GM23338 (cell line): ENCODE measurements at regions not wholly inside any gene's neighbourhood (a gene's known extent, or its start where the extent isn't known, plus 50 kb on each side); places are given as distances from the start of the nearest gene placed in this dataset.

Source experiments
- ATAC-seq: fragments of 200-7000 bp; cut with Tn5 transposase; 3 replicates; pipeline ENCODE4 v1.9.1; 2020
- DNase-seq: peaks from one replicate; pipeline ENCODE4 v3.0.0-alpha.2; 2015; ENCODE audit warnings: low spot score
- H2AFZ ChIP-seq: fragments of 200-600 bp; sonication (generic); 2 replicates; pipeline ENCODE4 v1.8.0; 2016; ENCODE audit warnings: antibody characterized with exemption, mild to moderate bottlenecking, moderate library complexity
- H3F3A ChIP-seq: fragments of 200-600 bp; sonication (generic); replicated peaks from 2 replicates; pipeline ENCODE4 v1.8.0; 2017; ENCODE audit warnings: antibody characterized with exemption, mixed run types, low read depth
- H3K27ac ChIP-seq: fragments of 200-600 bp; sonication (generic); 2 replicates; pipeline ENCODE4 v1.6.1; 2016; ENCODE audit warnings: low read depth
- H3K27me3 ChIP-seq: fragments of 200-600 bp; sonication (generic); 2 replicates; pipeline ENCODE4 v1.8.0; 2016; ENCODE audit warnings: mild to moderate bottlenecking, mixed run types, moderate library complexity; ENCODE audit not compliant: insufficient read depth
- H3K36me3 ChIP-seq: fragments of 200-600 bp; sonication (generic); 2 replicates; pipeline ENCODE4 v1.8.0; 2016; ENCODE audit warnings: mild to moderate bottlenecking; ENCODE audit not compliant: insufficient read depth
- H3K4me1 ChIP-seq: fragments of 200-600 bp; sonication (generic); 2 replicates; pipeline ENCODE4 v1.8.0; 2016; ENCODE audit warnings: mild to moderate bottlenecking, moderate library complexity; ENCODE audit not compliant: insufficient read depth
- H3K4me2 ChIP-seq: fragments of 200-600 bp; sonication (generic); 2 replicates; pipeline ENCODE4 v1.7.1; 2017; ENCODE audit warnings: mixed run types
- H3K4me3 ChIP-seq: fragments of 200-600 bp; sonication (generic); 2 replicates; pipeline ENCODE4 v1.6.1; 2016; ENCODE audit warnings: mixed run types
- H3K79me2 ChIP-seq: fragments of 200-600 bp; sonication (generic); replicated peaks from 2 replicates; pipeline ENCODE4 v1.8.0; 2017; ENCODE audit warnings: mild to moderate bottlenecking; ENCODE audit not compliant: insufficient read depth
- H3K9me2 ChIP-seq: fragments of 200-600 bp; sonication (generic); 2 replicates; pipeline ENCODE4 v1.8.0; 2017; ENCODE audit not compliant: insufficient read depth
- H4K20me1 ChIP-seq: fragments of 200-600 bp; sonication (generic); replicated peaks from 2 replicates; pipeline ENCODE4 v1.8.0; 2017; ENCODE audit warnings: mild to moderate bottlenecking; ENCODE audit not compliant: insufficient read depth
- H3K27ac Mint-ChIP-seq: 2 replicates; pipeline ENCODE4 v1.8.0; 2020; ENCODE audit warnings: inconsistent platforms, mild to moderate bottlenecking, moderate library complexity, mixed read lengths
- H3K27me3 Mint-ChIP-seq: 3 replicates; pipeline ENCODE4 v1.8.0; 2022; ENCODE audit warnings: low read depth, mild to moderate bottlenecking, moderate library complexity, mixed read lengths, inconsistent platforms; ENCODE audit not compliant: insufficient read depth, poor library complexity
- H3K36me3 Mint-ChIP-seq: 3 replicates; pipeline ENCODE4 v1.8.0; 2021; ENCODE audit warnings: low read depth, mild to moderate bottlenecking, inconsistent platforms, moderate library complexity, mixed read lengths
- H3K4me1 Mint-ChIP-seq: 3 replicates; pipeline ENCODE4 v1.8.0; 2020; ENCODE audit warnings: mild to moderate bottlenecking, inconsistent platforms, mixed read lengths
- H3K4me3 Mint-ChIP-seq: 3 replicates; pipeline ENCODE4 v1.8.0; 2021; ENCODE audit warnings: moderate library complexity, mild to moderate bottlenecking, inconsistent platforms, mixed read lengths
- H3K9me3 Mint-ChIP-seq: 3 replicates; pipeline ENCODE4 v1.8.0; 2020; ENCODE audit warnings: moderate library complexity, mild to moderate bottlenecking, inconsistent platforms, mixed read lengths
- EZH2 ChIP-seq: fragments of 200-600 bp; sonication (generic); IDR thresholded peaks from one replicate; pipeline ENCODE4 v1.8.0; 2017; ENCODE audit warnings: antibody characterized with exemption, mild to moderate bottlenecking, low read depth; ENCODE audit not compliant: unreplicated experiment
- EZH2phosphoT487 ChIP-seq: fragments of 200-600 bp; sonication (generic); IDR thresholded peaks from one replicate; pipeline ENCODE4 v1.8.1; 2018; ENCODE audit warnings: antibody characterized with exemption; ENCODE audit not compliant: unreplicated experiment
- NANOG ChIP-seq: IDR thresholded peaks from 2 replicates; pipeline ENCODE4 v1.6.1; 2016; ENCODE audit warnings: antibody characterized with exemption, borderline replicate concordance
- POLR2AphosphoS5 ChIP-seq: IDR thresholded peaks from 2 replicates; pipeline ENCODE4 v1.6.1; 2016; ENCODE audit warnings: antibody characterized with exemption, low read depth
- REST ChIP-seq: IDR thresholded peaks from one replicate; pipeline ENCODE4 v1.6.1; 2018; ENCODE audit warnings: antibody characterized with exemption; ENCODE audit not compliant: unreplicated experiment
- STAT1 ChIP-seq: IDR thresholded peaks from one replicate; pipeline ENCODE4 v1.6.1; 2016; ENCODE audit warnings: antibody characterized with exemption; ENCODE audit not compliant: unreplicated experiment
- ZNF331 ChIP-seq: fragments of 250-450 bp; sonication (Bioruptor Pico); IDR thresholded peaks from 2 replicates; pipeline ENCODE4 v1.5.0; 2020; ENCODE audit warnings: low read depth, mild to moderate bottlenecking, moderate library complexity
- ZNF462 ChIP-seq: fragments of 250-450 bp; sonication (Bioruptor Pico); IDR thresholded peaks from 2 replicates; pipeline ENCODE4 v1.5.0; 2020; ENCODE audit warnings: mild to moderate bottlenecking, moderate library complexity
- TF ChIP-seq, protein P1 (sequence below), 2 experiments: fragments of 200-600 bp in 1 of 2; sonication (generic) in 1 of 2; conservative IDR thresholded peaks; 2 replicates each; pipeline versions ENCODE4 v1.5.1 to v1.6.1; 2016 to 2017; ENCODE audit warnings: antibody characterized with exemption in 2 of 2, low read depth in 2 of 2, mild to moderate bottlenecking in 2 of 2, moderate library complexity in 1 of 2

DNA sequence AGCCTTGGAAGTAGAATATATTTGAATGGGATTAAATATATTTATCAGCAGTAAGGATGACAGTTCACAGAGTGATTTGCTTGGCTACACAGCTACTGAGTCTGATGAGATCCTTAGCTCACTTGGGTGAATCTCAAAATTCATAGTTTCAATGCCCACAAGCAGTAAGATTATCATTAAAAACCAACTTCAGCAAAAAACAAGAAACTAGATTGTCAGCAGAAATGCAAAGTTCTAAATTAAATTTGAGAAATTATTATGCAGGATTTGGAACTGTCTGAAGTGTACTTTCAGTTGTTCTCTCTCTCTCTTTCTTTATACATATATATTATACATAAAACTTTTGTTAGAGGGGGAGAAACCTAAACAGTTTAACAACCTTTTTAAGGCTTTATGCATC, 288.8 kb upstream of the SASH1 start (continued):
- no peak for TF ChIP-seq NANOG

GRCh38 chr6:148054219-148054618, 288.4 kb upstream of the SASH1 start:
- Mint-ChIP-seq H3K27ac (no peak overlapping the region), H3K36me3 (peaks cover 3% of the 10 kb centered on the region), H3K27me3 (peaks cover 4% of the 10 kb centered on the region), H3K9me3 (peaks cover 14% of the 10 kb centered on the region), H3K4me1 (no peaks in the 10 kb centered on the region), H3K4me3 (no peak overlapping the region)
- H3K36me3 ChIP-seq: no peaks in the 10 kb centered on the region
- H3K4me1 ChIP-seq: no peaks in the 10 kb centered on the region
- no peak overlapping the region for H3K27ac ChIP-seq
- DNase-seq: no peak
- peaks cover 12% of the 10 kb centered on the region; the same call in 1 of the 2 replicates for H3K9me2 ChIP-seq
- TF ChIP-seq ZNF331 (CRISPR knock-in tag) (peak; percentile 90), EZH2phosphoT487 (no peak)
- H3K27me3 ChIP-seq: no peaks in the 10 kb centered on the region
- H4K20me1 ChIP-seq: no peaks in the 10 kb centered on the region
- H2AFZ ChIP-seq: no peak overlapping the region
- H3K4me3 ChIP-seq: no peak overlapping the region
- H3K4me2 ChIP-seq: no peak overlapping the region
- no peaks in the 10 kb centered on the region for H3F3A ChIP-seq
- no peaks in the 10 kb centered on the region for H3K79me2 ChIP-seq
- no peak for ATAC-seq

DNA sequence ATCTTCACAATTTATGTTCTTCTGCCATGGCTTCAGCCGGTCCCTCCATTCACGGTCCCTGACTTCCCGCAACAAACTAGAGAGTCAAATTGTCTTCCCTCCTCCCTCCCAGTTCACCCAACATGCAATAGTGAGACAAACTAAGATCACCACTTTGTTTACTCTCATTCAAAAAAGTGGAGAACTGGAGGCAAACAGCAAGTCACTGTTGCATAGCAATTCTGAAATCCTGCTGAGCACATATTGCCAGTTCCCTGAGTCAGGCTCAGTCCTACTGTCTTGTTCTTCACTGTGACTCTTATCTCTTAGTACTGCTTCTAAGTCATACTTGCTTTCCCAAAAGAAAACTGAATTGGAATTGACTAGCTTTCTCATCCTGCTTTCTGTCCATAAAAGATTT, 287.2 kb upstream of the SASH1 start:
- Mint-ChIP-seq H3K27me3 (peaks cover 5% of the 10 kb centered on the region), H3K4me3 (no peak overlapping the region), H3K36me3 (peaks cover 7% of the 10 kb centered on the region), H3K4me1 (no peaks in the 10 kb centered on the region), H3K9me3 (peaks cover 26% of the 10 kb centered on the region), H3K27ac (no peak overlapping the region)
- DNase-seq (no peak), ATAC-seq (no peak)
- Histone ChIP-seq H3K36me3 (0 out of 2 replicates have a peak, but pooled peaks cover 5% of the 10 kb centered on the region), H3K4me3 (no peak overlapping the region), H4K20me1 (no peaks in the 10 kb centered on the region), H3K79me2 (no peaks in the 10 kb centered on the region), H3K4me2 (no peak overlapping the region), H3K9me2 (peaks cover 5% of the 10 kb centered on the region; the same call in 1 of the 2 replicates), H3F3A (no peaks in the 10 kb centered on the region), H3K27me3 (no peaks in the 10 kb centered on the region), H3K27ac (no peak overlapping the region), H3K4me1 (no peaks in the 10 kb centered on the region), H2AFZ (no peak overlapping the region)
- TF ChIP-seq NANOG (no peak), STAT1 (no peak), REST (no peak), EZH2phosphoT487 (no peak), POLR2AphosphoS5 (no peak), ZNF462 (CRISPR knock-in tag) (no peak), EZH2 (no peak), ZNF331 (CRISPR knock-in tag) (no peak)
- TF ChIP-seq, protein P1, sequence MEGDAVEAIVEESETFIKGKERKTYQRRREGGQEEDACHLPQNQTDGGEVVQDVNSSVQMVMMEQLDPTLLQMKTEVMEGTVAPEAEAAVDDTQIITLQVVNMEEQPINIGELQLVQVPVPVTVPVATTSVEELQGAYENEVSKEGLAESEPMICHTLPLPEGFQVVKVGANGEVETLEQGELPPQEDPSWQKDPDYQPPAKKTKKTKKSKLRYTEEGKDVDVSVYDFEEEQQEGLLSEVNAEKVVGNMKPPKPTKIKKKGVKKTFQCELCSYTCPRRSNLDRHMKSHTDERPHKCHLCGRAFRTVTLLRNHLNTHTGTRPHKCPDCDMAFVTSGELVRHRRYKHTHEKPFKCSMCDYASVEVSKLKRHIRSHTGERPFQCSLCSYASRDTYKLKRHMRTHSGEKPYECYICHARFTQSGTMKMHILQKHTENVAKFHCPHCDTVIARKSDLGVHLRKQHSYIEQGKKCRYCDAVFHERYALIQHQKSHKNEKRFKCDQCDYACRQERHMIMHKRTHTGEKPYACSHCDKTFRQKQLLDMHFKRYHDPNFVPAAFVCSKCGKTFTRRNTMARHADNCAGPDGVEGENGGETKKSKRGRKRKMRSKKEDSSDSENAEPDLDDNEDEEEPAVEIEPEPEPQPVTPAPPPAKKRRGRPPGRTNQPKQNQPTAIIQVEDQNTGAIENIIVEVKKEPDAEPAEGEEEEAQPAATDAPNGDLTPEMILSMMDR (conservative IDR thresholded peaks at IDR 0.05; ENCODE audit: low read depth in 2 of 2): no peak
